ENCODE measurements at regions not wholly inside any gene's neighbourhood (a gene's known extent, or its start where the extent isn't known, plus 50 kb on each side); places are given as distances from the start of the nearest gene placed in this dataset.

- DNase-seq (ENCODE audit: low read depth in 1 of 2, low spot score in 1 of 2) (no peak), FAIRE-seq (no peak), ATAC-seq (no peak)
- Histone ChIP-seq H3K27ac (no peak overlapping the region), H3K4me1 (no peaks in the 10 kb centered on the region), H3K9me3 (no peaks in the 10 kb centered on the region; the same call in 2 of the 3 replicates), H3K4me2 (no peak overlapping the region), H3K4me3 (no peak overlapping the region)
- no peak for TF ChIP-seq NPAS2 (CRISPR knock-in tag; IDR thresholded peaks at IDR 0.05; ENCODE audit: borderline replicate concordance)
- no peak for TF ChIP-seq NFE2L2 (conservative IDR thresholded peaks at IDR 0.05; ENCODE audit: low read length)
- TF ChIP-seq CEBPB (IDR thresholded peaks at IDR 0.05), result no peak
- no peak for TF ChIP-seq BHLHE40 (IDR thresholded peaks at IDR 0.05; ENCODE audit: low read depth, low read length)
- TF ChIP-seq KDM1A (IDR thresholded peaks at IDR 0.05; ENCODE audit: low read depth), result no peak
- no peak for TF ChIP-seq MYC (IDR thresholded peaks at IDR 0.05; ENCODE audit: borderline replicate concordance, low read length)
- TF ChIP-seq, protein P1, sequence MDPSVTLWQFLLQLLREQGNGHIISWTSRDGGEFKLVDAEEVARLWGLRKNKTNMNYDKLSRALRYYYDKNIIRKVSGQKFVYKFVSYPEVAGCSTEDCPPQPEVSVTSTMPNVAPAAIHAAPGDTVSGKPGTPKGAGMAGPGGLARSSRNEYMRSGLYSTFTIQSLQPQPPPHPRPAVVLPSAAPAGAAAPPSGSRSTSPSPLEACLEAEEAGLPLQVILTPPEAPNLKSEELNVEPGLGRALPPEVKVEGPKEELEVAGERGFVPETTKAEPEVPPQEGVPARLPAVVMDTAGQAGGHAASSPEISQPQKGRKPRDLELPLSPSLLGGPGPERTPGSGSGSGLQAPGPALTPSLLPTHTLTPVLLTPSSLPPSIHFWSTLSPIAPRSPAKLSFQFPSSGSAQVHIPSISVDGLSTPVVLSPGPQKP (IDR thresholded peaks at IDR 0.05; ENCODE audit: low read depth, low read length), result no peak
- TF ChIP-seq USF2 (IDR thresholded peaks at IDR 0.05), result no peak
- WGBS (ENCODE audit: missing lambda C conversion rate), result 19% methylated on average over 4 of the region's 4 CpGs
- CTCF ChIA-PET, result no interaction called here
- POLR2A ChIA-PET, result no interaction called here
Observed at GRCh38 chr3:74271541-74271940, 342.9 kb downstream of the CNTN3 start.

- Histone ChIP-seq H3K4me1 (no peaks in the 10 kb centered on the region), H3K27ac (no peak overlapping the region), H3K4me3 (no peak overlapping the region), H3K4me2 (no peak overlapping the region), H3K9me3 (no peaks in the 10 kb centered on the region; the same call in 2 of the 3 replicates)
- DNase-seq (ENCODE audit: low read depth in 1 of 2, low spot score in 1 of 2), result no peak
- TF ChIP-seq KDM5A (IDR thresholded peaks at IDR 0.05) (no peak), CEBPB (IDR thresholded peaks at IDR 0.05) (no peak), BHLHE40 (IDR thresholded peaks at IDR 0.05; ENCODE audit: low read depth, low read length) (no peak), MAZ (IDR thresholded peaks at IDR 0.05; ENCODE audit: borderline replicate concordance, low read depth, low read length) (no peak), SREBF2 (IDR thresholded peaks at IDR 0.05) (no peak), FOXS1 (CRISPR knock-in tag; IDR thresholded peaks at IDR 0.05) (no peak), RNF2 (IDR thresholded peaks at IDR 0.05; ENCODE audit: borderline replicate concordance, low read depth) (no peak), RFX5 (IDR thresholded peaks at IDR 0.05) (no peak), CBX8 (IDR thresholded peaks at IDR 0.05) (no peak), HOXB13 (CRISPR knock-in tag; IDR thresholded peaks at IDR 0.05; ENCODE audit: low read depth) (no peak), GATA3 (IDR thresholded peaks at IDR 0.05; ENCODE audit: borderline replicate concordance) (no peak)
- no peak for FAIRE-seq
- CTCF ChIA-PET, result interaction anchor here (0.6 kb wide), 1 partner anchor 1131 kb away, joined by 3 read pairs; no protein-coding TSS in a partner anchor
- POLR2A ChIA-PET, result no interaction called here
- no peak for ATAC-seq
Observed at GRCh38 chr3:74269689-74270088, 344.8 kb downstream of the CNTN3 start.

GRCh38 chr3:74268753-74269152 lies 345.7 kb downstream of the CNTN3 start:
- no peak for FAIRE-seq
- no peak for DNase-seq (ENCODE audit: low read depth in 1 of 2, low spot score in 1 of 2)
- 4% methylated on average over 2 of the region's 2 CpGs for WGBS (ENCODE audit: missing lambda C conversion rate)
- H3K27ac ChIP-seq, result no peak overlapping the region
- no peaks in the 10 kb centered on the region; the same call in 2 of the 3 replicates for H3K9me3 ChIP-seq
- POLR2A ChIA-PET, result no interaction called here
- no peak for ATAC-seq
- no peak overlapping the region for H3K4me2 ChIP-seq
- no peaks in the 10 kb centered on the region for H3K4me1 ChIP-seq
- CTCF ChIA-PET, result interaction anchor here (0.6 kb wide), 1 partner anchor 1132 kb away, joined by 3 read pairs; no protein-coding TSS in a partner anchor
- no peak for TF ChIP-seq CEBPB (IDR thresholded peaks at IDR 0.05)
- TF ChIP-seq POLR2A (IDR thresholded peaks at IDR 0.05; ENCODE audit: low read length), result no peak
- TF ChIP-seq POLR2AphosphoS2 (conservative IDR thresholded peaks at IDR 0.05; ENCODE audit: low read length), result no peak
- TF ChIP-seq, protein P2, sequence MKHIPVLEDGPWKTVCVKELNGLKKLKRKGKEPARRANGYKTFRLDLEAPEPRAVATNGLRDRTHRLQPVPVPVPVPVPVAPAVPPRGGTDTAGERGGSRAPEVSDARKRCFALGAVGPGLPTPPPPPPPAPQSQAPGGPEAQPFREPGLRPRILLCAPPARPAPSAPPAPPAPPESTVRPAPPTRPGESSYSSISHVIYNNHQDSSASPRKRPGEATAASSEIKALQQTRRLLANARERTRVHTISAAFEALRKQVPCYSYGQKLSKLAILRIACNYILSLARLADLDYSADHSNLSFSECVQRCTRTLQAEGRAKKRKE (CRISPR knock-in tag; IDR thresholded peaks at IDR 0.05; ENCODE audit: low read depth), result no peak
- no peak for TF ChIP-seq E2F6 (IDR thresholded peaks at IDR 0.05; ENCODE audit: borderline replicate concordance, low read depth)
- TF ChIP-seq, protein P3, sequence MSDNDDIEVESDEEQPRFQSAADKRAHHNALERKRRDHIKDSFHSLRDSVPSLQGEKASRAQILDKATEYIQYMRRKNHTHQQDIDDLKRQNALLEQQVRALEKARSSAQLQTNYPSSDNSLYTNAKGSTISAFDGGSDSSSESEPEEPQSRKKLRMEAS (IDR thresholded peaks at IDR 0.05), result no peak
- TF ChIP-seq RFX5 (IDR thresholded peaks at IDR 0.05), result no peak
- no peak for TF ChIP-seq KDM5A (IDR thresholded peaks at IDR 0.05)
- no peak for TF ChIP-seq TP53 (CRISPR knock-in tag; IDR thresholded peaks at IDR 0.05)
- TF ChIP-seq NR3C1 (IDR thresholded peaks at IDR 0.05), result no peak
- no peak for TF ChIP-seq HOXB13 (CRISPR knock-in tag; IDR thresholded peaks at IDR 0.05; ENCODE audit: low read depth)
- TF ChIP-seq ZNF302 (CRISPR knock-in tag; IDR thresholded peaks at IDR 0.05), result no peak
- TF ChIP-seq CTCF (IDR thresholded peaks at IDR 0.05), result no peak
- TF ChIP-seq HOXB5 (CRISPR knock-in tag; IDR thresholded peaks at IDR 0.05), result no peak
- TF ChIP-seq GATA3 (IDR thresholded peaks at IDR 0.05; ENCODE audit: borderline replicate concordance), result no peak
- no peak for TF ChIP-seq HOXA7 (CRISPR knock-in tag; IDR thresholded peaks at IDR 0.05)
- TF ChIP-seq KDM1A (IDR thresholded peaks at IDR 0.05; ENCODE audit: low read depth), result no peak
- H3K4me3 ChIP-seq, result no peak overlapping the region
